MCF 10A (cell line): ENCODE measurements at regions not wholly inside any gene's neighbourhood (a gene's known extent, or its start where the extent isn't known, plus 50 kb on each side); places are given as distances from the start of the nearest gene placed in this dataset.
"Not testable (repeated sequence)": the region's sequence is repeated elsewhere in the genome, so short reads cannot be mapped to it uniquely, and the experiment has no call there.

Source experiments
- BruUV-seq: library from RNA; stranded (reverse); fragments of 400-500 nt; replicated peaks from 2 replicates; lab custom pipeline; 2021; lab: Mats Ljungman, UMichigan
- CTCF ChIA-PET: fragments of 300-600 bp; sonication (Branson Sonifier 250); formaldehyde crosslinking; extraction: SDS; loops from one replicate; lab custom pipeline; 2021; ENCODE audit warnings: antibody characterized with exemption, inconsistent platforms; lab: Yijun Ruan, JAX
- POLR2A ChIA-PET: fragments of 300-600, 350-650 bp; sonication (Branson Sonifier 250); formaldehyde crosslinking; extraction: SDS; loops from one replicate; lab custom pipeline; 2020; ENCODE audit warnings: antibody characterized with exemption, inconsistent platforms; lab: Yijun Ruan, JAX
- DNase-seq: peaks from one replicate; pipeline ENCODE4 v3.0.0-alpha.2; 2018; ENCODE audit not compliant: unreplicated experiment
- H3K27ac Mint-ChIP-seq: one replicate; pipeline ENCODE4 v1.8.0; 2022; ENCODE audit warnings: mild to moderate bottlenecking, low read depth, mixed read lengths; ENCODE audit not compliant: unreplicated experiment
- H3K27me3 Mint-ChIP-seq: one replicate; pipeline ENCODE4 v1.8.0; 2022; ENCODE audit warnings: mixed read lengths; ENCODE audit not compliant: insufficient read depth, unreplicated experiment
- H3K36me3 Mint-ChIP-seq: one replicate; pipeline ENCODE4 v1.8.0; 2022; ENCODE audit warnings: mild to moderate bottlenecking, moderate library complexity, mixed read lengths; ENCODE audit not compliant: insufficient read depth, unreplicated experiment
- H3K4me1 Mint-ChIP-seq: one replicate; pipeline ENCODE4 v1.8.0; 2022; ENCODE audit warnings: mixed read lengths; ENCODE audit not compliant: insufficient read depth, unreplicated experiment
- H3K4me3 Mint-ChIP-seq: one replicate; pipeline ENCODE4 v1.8.0; 2022; ENCODE audit warnings: mild to moderate bottlenecking, moderate library complexity, mixed read lengths; ENCODE audit not compliant: unreplicated experiment
- H3K9me3 Mint-ChIP-seq: one replicate; pipeline ENCODE4 v1.8.0; 2022; ENCODE audit warnings: mixed read lengths; ENCODE audit not compliant: unreplicated experiment
- intact Hi-C: fragments of 100-400 bp; cut with micrococcal nuclease; formaldehyde crosslinking; loops from 2 replicates; pipeline ENCODE4 v1.14.1; 2022
- TF ChIP-seq, protein P1 (sequence below): fragments of 200-600 bp; IDR thresholded peaks from one replicate; pipeline ENCODE4 v1.8.0; 2022; ENCODE audit warnings: antibody characterized with exemption, mild to moderate bottlenecking; ENCODE audit not compliant: unreplicated experiment

DNA sequence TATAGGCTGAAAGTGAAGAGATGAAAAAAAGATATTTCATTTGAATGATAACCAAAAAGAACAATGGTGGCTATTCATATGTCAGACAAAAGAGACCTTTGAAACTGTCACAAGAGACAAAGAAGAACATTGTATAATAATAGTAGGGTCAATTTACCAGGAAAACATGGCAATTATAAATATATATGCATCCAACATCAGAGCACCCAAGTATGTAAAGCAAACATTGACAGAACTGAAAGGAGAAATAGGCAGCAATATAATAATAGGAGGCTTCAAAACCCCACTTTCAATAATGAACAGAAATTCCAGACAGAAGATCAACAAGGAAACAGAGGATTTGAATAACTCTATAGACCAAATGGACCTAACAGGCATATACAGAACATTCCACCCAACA, 876.2 kb downstream of the GRID1 start:
- POLR2A ChIA-PET, result no interaction called here

GRCh38 chr10:85491652-85492051, 874.9 kb downstream of the GRID1 start:
- ChIA-PET POLR2A (no interaction called here), CTCF (no interaction called here)
- H3K27ac Mint-ChIP-seq, result no peak overlapping the region
- BruUV-seq, result no TSS peak
- TF ChIP-seq, protein P1, sequence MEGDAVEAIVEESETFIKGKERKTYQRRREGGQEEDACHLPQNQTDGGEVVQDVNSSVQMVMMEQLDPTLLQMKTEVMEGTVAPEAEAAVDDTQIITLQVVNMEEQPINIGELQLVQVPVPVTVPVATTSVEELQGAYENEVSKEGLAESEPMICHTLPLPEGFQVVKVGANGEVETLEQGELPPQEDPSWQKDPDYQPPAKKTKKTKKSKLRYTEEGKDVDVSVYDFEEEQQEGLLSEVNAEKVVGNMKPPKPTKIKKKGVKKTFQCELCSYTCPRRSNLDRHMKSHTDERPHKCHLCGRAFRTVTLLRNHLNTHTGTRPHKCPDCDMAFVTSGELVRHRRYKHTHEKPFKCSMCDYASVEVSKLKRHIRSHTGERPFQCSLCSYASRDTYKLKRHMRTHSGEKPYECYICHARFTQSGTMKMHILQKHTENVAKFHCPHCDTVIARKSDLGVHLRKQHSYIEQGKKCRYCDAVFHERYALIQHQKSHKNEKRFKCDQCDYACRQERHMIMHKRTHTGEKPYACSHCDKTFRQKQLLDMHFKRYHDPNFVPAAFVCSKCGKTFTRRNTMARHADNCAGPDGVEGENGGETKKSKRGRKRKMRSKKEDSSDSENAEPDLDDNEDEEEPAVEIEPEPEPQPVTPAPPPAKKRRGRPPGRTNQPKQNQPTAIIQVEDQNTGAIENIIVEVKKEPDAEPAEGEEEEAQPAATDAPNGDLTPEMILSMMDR, result no peak
- H3K4me3 Mint-ChIP-seq, result no peak overlapping the region
- DNase-seq, result no peak
- intact Hi-C loops, result no loop called here
- H3K36me3 Mint-ChIP-seq, result no peaks in the 10 kb centered on the region
- H3K27me3 Mint-ChIP-seq, result no peaks in the 10 kb centered on the region
- H3K9me3 Mint-ChIP-seq, result no peaks in the 10 kb centered on the region
- H3K4me1 Mint-ChIP-seq, result peaks cover 6% of the 10 kb centered on the region

More for the DNA sequence above, 876.2 kb downstream of the GRID1 start:
- Mint-ChIP-seq H3K9me3 (no peaks in the 10 kb centered on the region), H3K4me3 (no peak overlapping the region), H3K27ac (no peak overlapping the region), H3K27me3 (no peaks in the 10 kb centered on the region), H3K36me3 (no peaks in the 10 kb centered on the region), H3K4me1 (peaks cover 6% of the 10 kb centered on the region)
- BruUV-seq, result no TSS peak
- CTCF ChIA-PET, result no interaction called here
- intact Hi-C loops, result no loop called here
- no peak for DNase-seq
- TF ChIP-seq, protein P1, result no peak

- Mint-ChIP-seq H3K9me3 (no peaks in the 10 kb centered on the region), H3K4me3 (no peak overlapping the region), H3K27me3 (no peaks in the 10 kb centered on the region), H3K36me3 (no peaks in the 10 kb centered on the region), H3K27ac (no peak overlapping the region), H3K4me1 (peaks cover 6% of the 10 kb centered on the region)
- peak; percentile 22 for DNase-seq
- BruUV-seq, result no TSS peak
- TF ChIP-seq, protein P1, result no peak
- POLR2A ChIA-PET, result no interaction called here
- intact Hi-C loops, result no loop called here
- CTCF ChIA-PET, result no interaction called here
Measured at GRCh38 chr10:85492684-85493083, 873.9 kb downstream of the GRID1 start.

DNA sequence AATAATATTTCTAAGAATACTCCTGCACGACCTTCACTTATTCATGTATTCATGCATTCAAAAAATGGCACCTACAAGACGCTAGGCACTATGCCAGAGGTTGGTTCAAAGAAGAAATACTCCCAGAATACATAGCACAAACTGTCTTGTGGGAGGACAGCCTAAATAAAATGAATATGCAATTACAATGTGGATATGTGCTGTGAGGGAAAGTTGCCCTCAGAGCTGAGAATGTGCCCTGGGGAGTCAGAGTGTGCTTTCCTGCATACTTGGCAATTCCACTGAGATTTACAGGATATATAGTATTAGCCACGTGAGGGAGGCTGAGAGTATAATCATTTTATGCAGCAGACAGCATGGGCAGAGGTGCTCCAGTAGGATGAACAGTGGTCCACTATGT, 872.9 kb downstream of the GRID1 start:
- no peak for DNase-seq
- Mint-ChIP-seq H3K27ac (no peak overlapping the region), H3K4me3 (no peak overlapping the region), H3K36me3 (no peaks in the 10 kb centered on the region), H3K27me3 (no peaks in the 10 kb centered on the region), H3K9me3 (no peaks in the 10 kb centered on the region), H3K4me1 (peaks cover 6% of the 10 kb centered on the region)
- TF ChIP-seq, protein P1, result no peak
- CTCF ChIA-PET, result interaction anchor here (0.6 kb wide), 1 partner anchor 419 kb away, joined by 3 read pairs; no protein-coding TSS in a partner anchor
- intact Hi-C loops, result no loop called here
- BruUV-seq, result no TSS peak
- POLR2A ChIA-PET, result no interaction called here

DNA sequence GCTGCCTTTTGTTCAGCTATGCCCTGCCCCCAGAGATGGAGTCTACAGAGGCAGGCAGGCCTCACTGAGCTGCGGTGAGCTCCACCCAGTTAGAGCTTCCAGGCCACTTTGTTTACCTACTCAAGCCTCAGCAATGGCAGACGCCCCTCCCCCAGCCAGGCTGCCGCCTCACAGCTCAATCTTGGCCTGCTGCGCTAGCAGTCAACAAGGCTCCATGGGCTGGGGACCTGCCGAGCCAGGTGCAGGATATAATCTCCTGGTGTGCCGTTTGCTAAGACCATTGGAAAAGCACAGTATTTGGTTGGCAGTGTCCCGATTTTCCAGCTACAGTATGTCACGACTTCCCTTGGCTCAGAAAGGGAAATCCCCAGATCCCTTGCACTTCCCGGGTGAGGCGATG, 862.0 kb downstream of the GRID1 start:
- H3K36me3 Mint-ChIP-seq, intact Hi-C loops, H3K4me3 Mint-ChIP-seq, H3K27ac Mint-ChIP-seq, H3K4me1 Mint-ChIP-seq, H3K27me3 Mint-ChIP-seq, BruUV-seq, DNase-seq, POLR2A ChIA-PET: not testable (repeated sequence)
- CTCF ChIA-PET, result interaction anchor here (0.6 kb wide), 2 partner anchors 577 to 613 kb away, joined by 3 to 4 read pairs; no protein-coding TSS in a partner anchor
- peaks cover 17% of the 10 kb centered on the region for H3K9me3 Mint-ChIP-seq
